ENCODE measurements at regions not wholly inside any gene's neighbourhood (a gene's known extent, or its start where the extent isn't known, plus 50 kb on each side); places are given as distances from the start of the nearest gene placed in this dataset.

GRCh38 chr17:74070998-74071679 lies 132.3 kb upstream of the RPL38 start:
- no peak overlapping the region for H3K27ac ChIP-seq (ENCODE audit: low read depth in 1 of 2, low read length in 1 of 2)
- ATAC-seq (ENCODE audit: insufficient read depth, low FRiP score) = no peak
- H3K4me3 ChIP-seq = no peak overlapping the region
- no peaks in the 10 kb centered on the region for H3K27me3 ChIP-seq (ENCODE audit: control insufficient read depth in 3 of 3, insufficient read depth in 3 of 3, low read length in 2 of 3)
- TF ChIP-seq CTCF (IDR thresholded peaks at IDR 0.05; ENCODE audit: control extremely low read depth, extremely low read depth) = no peak
- no peak for DNase-seq
- peaks cover 0 to 15% (median 2%) of the 10 kb centered on the region in 4 donors for H3K9me3 ChIP-seq (ENCODE audit: control insufficient read depth in 4 of 4, insufficient read depth in 3 of 4, low read length in 3 of 4)
- no peak overlapping the region for H3K9ac ChIP-seq (ENCODE audit: insufficient read depth in 1 of 2, low read length in 2 of 2)
- H3K36me3 ChIP-seq (ENCODE audit: control insufficient read depth in 4 of 4, insufficient read depth in 4 of 4, low read length in 4 of 4) = no peaks in the 10 kb centered on the region
- no peaks in the 10 kb centered on the region for H3K4me1 ChIP-seq (ENCODE audit: control insufficient read depth in 5 of 5, insufficient read depth in 5 of 5, low read length in 5 of 5)
- 91 to 93% methylated on average over 12 of the region's 12 CpGs for WGBS, 2 donors

- Histone ChIP-seq H3K9me3 (ENCODE audit: control insufficient read depth in 4 of 4, insufficient read depth in 3 of 4, low read length in 3 of 4) (peaks cover 0 to 15% (median 2%) of the 10 kb centered on the region in 4 donors), H3K36me3 (ENCODE audit: control insufficient read depth in 4 of 4, insufficient read depth in 4 of 4, low read length in 4 of 4) (no peaks in the 10 kb centered on the region), H3K9ac (ENCODE audit: insufficient read depth in 1 of 2, low read length in 2 of 2) (no peak overlapping the region), H3K27me3 (ENCODE audit: control insufficient read depth in 3 of 3, insufficient read depth in 3 of 3, low read length in 2 of 3) (no peaks in the 10 kb centered on the region), H3K4me3 (no peak overlapping the region), H3K27ac (ENCODE audit: low read depth in 1 of 2, low read length in 1 of 2) (no peak overlapping the region), H3K4me1 (ENCODE audit: control insufficient read depth in 5 of 5, insufficient read depth in 5 of 5, low read length in 5 of 5) (no peaks in the 10 kb centered on the region)
- ATAC-seq (ENCODE audit: insufficient read depth, low FRiP score) = no peak
- DNase-seq = no peak
- no peak for TF ChIP-seq CTCF (IDR thresholded peaks at IDR 0.05; ENCODE audit: control extremely low read depth, extremely low read depth)
- 87 to 94% methylated on average over 4 of the region's 4 CpGs for WGBS, 2 donors
These were observed 131.1 kb upstream of the RPL38 start for GRCh38 chr17:74072340-74072739.

GRCh38 chr17:74076446-74076845 lies 127.0 kb upstream of the RPL38 start:
- Histone ChIP-seq H3K36me3 (ENCODE audit: control insufficient read depth in 4 of 4, insufficient read depth in 4 of 4, low read length in 4 of 4) (no peaks in the 10 kb centered on the region), H3K4me1 (ENCODE audit: control insufficient read depth in 5 of 5, insufficient read depth in 5 of 5, low read length in 5 of 5) (no peaks in the 10 kb centered on the region), H3K4me3 (no peak overlapping the region), H3K9ac (ENCODE audit: insufficient read depth in 1 of 2, low read length in 2 of 2) (no peak overlapping the region), H3K27ac (ENCODE audit: low read depth in 1 of 2, low read length in 1 of 2) (no peak overlapping the region), H3K27me3 (ENCODE audit: control insufficient read depth in 3 of 3, insufficient read depth in 3 of 3, low read length in 2 of 3) (no peaks in the 10 kb centered on the region), H3K9me3 (ENCODE audit: control insufficient read depth in 4 of 4, insufficient read depth in 3 of 4, low read length in 3 of 4) (peaks cover 0 to 8% (median 1%) of the 10 kb centered on the region in 4 donors)
- 93 to 96% methylated on average over 1 of the region's 1 CpG for WGBS, 2 donors
- ATAC-seq (ENCODE audit: insufficient read depth, low FRiP score) (no peak), DNase-seq (no peak)
- no peak for TF ChIP-seq CTCF (IDR thresholded peaks at IDR 0.05; ENCODE audit: control extremely low read depth, extremely low read depth)

- no peaks in the 10 kb centered on the region for H3K4me1 ChIP-seq (ENCODE audit: control insufficient read depth in 5 of 5, insufficient read depth in 5 of 5, low read length in 5 of 5)
- H3K36me3 ChIP-seq (ENCODE audit: control insufficient read depth in 4 of 4, insufficient read depth in 4 of 4, low read length in 4 of 4) = no peaks in the 10 kb centered on the region
- TF ChIP-seq CTCF (IDR thresholded peaks at IDR 0.05; ENCODE audit: control extremely low read depth, extremely low read depth) = no peak
- DNase-seq = no peak
- H3K9me3 ChIP-seq (ENCODE audit: control insufficient read depth in 4 of 4, insufficient read depth in 3 of 4, low read length in 3 of 4) = peaks cover 0 to 6% (median under 1%) of the 10 kb centered on the region in 4 donors
- no peaks in the 10 kb centered on the region for H3K27me3 ChIP-seq (ENCODE audit: control insufficient read depth in 3 of 3, insufficient read depth in 3 of 3, low read length in 2 of 3)
- H3K4me3 ChIP-seq = no peak overlapping the region
- no peak overlapping the region for H3K27ac ChIP-seq (ENCODE audit: low read depth in 1 of 2, low read length in 1 of 2)
- H3K9ac ChIP-seq (ENCODE audit: insufficient read depth in 1 of 2, low read length in 2 of 2) = no peak overlapping the region
- no peak for ATAC-seq (ENCODE audit: insufficient read depth, low FRiP score)
These were observed 126.2 kb upstream of the RPL38 start for GRCh38 chr17:74077231-74077630.

Data from lung (tissue), 11 donors.